Globus pallidus (tissue), 1 donor: ENCODE measurements at regions not wholly inside any gene's neighbourhood (a gene's known extent, or its start where the extent isn't known, plus 50 kb on each side); places are given as distances from the start of the nearest gene placed in this dataset.

Experiments
- DNase-seq: peaks from one replicate; pipeline ENCODE4 v3.0.0-alpha.2; 2015; ENCODE audit warnings: low spot score

GRCh38 chr11:70742553-70743291 lies 344.4 kb downstream of the CTTN start:
- no peak for DNase-seq

GRCh38 chr11:70743329-70743728 lies 345.0 kb downstream of the CTTN start:
- DNase-seq = no peak

GRCh38 chr11:70743941-70744351 lies 345.6 kb downstream of the CTTN start:
- DNase-seq = no peak

GRCh38 chr11:70744396-70745185 lies 346.3 kb downstream of the CTTN start:
- no peak for DNase-seq

- DNase-seq = no peak
These were observed 347.1 kb downstream of the CTTN start for GRCh38 chr11:70745451-70745850.

GRCh38 chr11:70745941-70746340 lies 347.6 kb downstream of the CTTN start:
- DNase-seq = no peak

- no peak for DNase-seq
These were observed 348.0 kb downstream of the CTTN start for GRCh38 chr11:70746351-70746750.

- DNase-seq = no peak
These were observed 349.0 kb downstream of the CTTN start for GRCh38 chr11:70747285-70747684.

- DNase-seq = no peak
These were observed 349.6 kb downstream of the CTTN start for GRCh38 chr11:70747921-70748320.

GRCh38 chr11:70751142-70751734 lies 352.9 kb downstream of the CTTN start:
- DNase-seq = no peak

GRCh38 chr11:70755410-70756158 lies 357.3 kb downstream of the CTTN start:
- DNase-seq = peak; percentile 43

- no peak for DNase-seq
These were observed 358.0 kb downstream of the CTTN start for GRCh38 chr11:70756341-70756740.

- no peak for DNase-seq
These were observed 358.4 kb downstream of the CTTN start for GRCh38 chr11:70756756-70757155.

- DNase-seq = no peak
These were observed 358.9 kb downstream of the CTTN start for GRCh38 chr11:70757241-70757640.

- DNase-seq = no peak
These were observed 359.9 kb downstream of the CTTN start for GRCh38 chr11:70758206-70758605.

GRCh38 chr11:70759846-70760245 lies 361.5 kb downstream of the CTTN start:
- DNase-seq = no peak

- DNase-seq = no peak
These were observed 362.2 kb downstream of the CTTN start for GRCh38 chr11:70760416-70761020.

GRCh38 chr11:70761094-70761907 lies 363.0 kb downstream of the CTTN start:
- DNase-seq = no peak

GRCh38 chr11:70761908-70762337 lies 363.6 kb downstream of the CTTN start:
- DNase-seq = no peak

GRCh38 chr11:70762810-70763209 lies 364.5 kb downstream of the CTTN start:
- DNase-seq = no peak

GRCh38 chr11:70763606-70764005 lies 365.3 kb downstream of the CTTN start:
- DNase-seq = no peak
